Activated naive CD4-positive, alpha-beta T cell treated with anti-CD3 and anti-CD28 coated beads, Interleukin-2, amount 10 ng/mL, durations not matched to agents 7 days and 5 days (primary cell): ENCODE measurements at regions not wholly inside any gene's neighbourhood (a gene's known extent, or its start where the extent isn't known, plus 50 kb on each side); places are given as distances from the start of the nearest gene placed in this dataset.

Experiments
- CTCF ChIA-PET: fragments of 350-600 bp; sonication (Branson Sonifier 250); formaldehyde crosslinking; loops from one replicate; lab custom pipeline; 2021; ENCODE audit warnings: antibody characterized with exemption; lab: Charles Lee
- DNase-seq: peaks from one replicate; pipeline ENCODE4 v3.0.0-alpha.2; 2020
- H3K27ac Mint-ChIP-seq: one replicate; pipeline ENCODE4 v1.8.0; 2021; ENCODE audit warnings: mild to moderate bottlenecking, moderate library complexity, mixed read lengths
- H3K27me3 Mint-ChIP-seq: one replicate; pipeline ENCODE4 v1.8.0; 2021; ENCODE audit warnings: mild to moderate bottlenecking, mixed read lengths
- H3K36me3 Mint-ChIP-seq: one replicate; pipeline ENCODE4 v1.8.0; 2021; ENCODE audit warnings: mixed read lengths
- H3K4me1 Mint-ChIP-seq: one replicate; pipeline ENCODE4 v1.8.0; 2021; ENCODE audit warnings: mixed read lengths
- H3K4me3 Mint-ChIP-seq: one replicate; pipeline ENCODE4 v1.8.0; 2021; ENCODE audit warnings: mild to moderate bottlenecking, moderate library complexity, mixed read lengths
- H3K9me3 Mint-ChIP-seq: one replicate; pipeline ENCODE4 v1.8.0; 2021; ENCODE audit warnings: mixed read lengths

GRCh38 chr4:27568236-27568951 is 707.8 kb downstream of the STIM2 start:
- Mint-ChIP-seq H3K27ac (no peak overlapping the region), H3K27me3 (no peaks in the 10 kb centered on the region), H3K36me3 (no peaks in the 10 kb centered on the region), H3K4me1 (no peaks in the 10 kb centered on the region), H3K9me3 (peaks cover 4% of the 10 kb centered on the region), H3K4me3 (no peak overlapping the region)
- CTCF ChIA-PET = no interaction called here
- DNase-seq = no peak

- H3K27ac Mint-ChIP-seq = no peak overlapping the region
- no peak overlapping the region for H3K4me3 Mint-ChIP-seq
- peaks cover 4% of the 10 kb centered on the region for H3K9me3 Mint-ChIP-seq
- H3K4me1 Mint-ChIP-seq = no peaks in the 10 kb centered on the region
- CTCF ChIA-PET = no interaction called here
- H3K36me3 Mint-ChIP-seq = no peaks in the 10 kb centered on the region
- no peak for DNase-seq
- H3K27me3 Mint-ChIP-seq = no peaks in the 10 kb centered on the region
These were observed 708.3 kb downstream of the STIM2 start for GRCh38 chr4:27568952-27569319.

GRCh38 chr4:27574743-27575142 is 714.1 kb downstream of the STIM2 start:
- CTCF ChIA-PET = no interaction called here
- Mint-ChIP-seq H3K27me3 (no peaks in the 10 kb centered on the region), H3K9me3 (peaks cover 14% of the 10 kb centered on the region), H3K36me3 (no peaks in the 10 kb centered on the region), H3K4me3 (no peak overlapping the region), H3K4me1 (no peaks in the 10 kb centered on the region), H3K27ac (no peak overlapping the region)
- no peak for DNase-seq

- H3K36me3 Mint-ChIP-seq = no peaks in the 10 kb centered on the region
- H3K27me3 Mint-ChIP-seq = no peaks in the 10 kb centered on the region
- DNase-seq = no peak
- peaks cover 11% of the 10 kb centered on the region for H3K9me3 Mint-ChIP-seq
- H3K4me1 Mint-ChIP-seq = no peaks in the 10 kb centered on the region
- no peak overlapping the region for H3K27ac Mint-ChIP-seq
- H3K4me3 Mint-ChIP-seq = no peak overlapping the region
- CTCF ChIA-PET = no interaction called here
These were observed 717.3 kb downstream of the STIM2 start for GRCh38 chr4:27577951-27578350.

GRCh38 chr4:27592738-27593137 is 732.1 kb downstream of the STIM2 start:
- Mint-ChIP-seq H3K4me3 (no peak overlapping the region), H3K27me3 (no peaks in the 10 kb centered on the region), H3K36me3 (no peaks in the 10 kb centered on the region), H3K4me1 (no peaks in the 10 kb centered on the region), H3K27ac (no peak overlapping the region), H3K9me3 (no peaks in the 10 kb centered on the region)
- DNase-seq = no peak
- CTCF ChIA-PET = no interaction called here

GRCh38 chr4:27594922-27595321 is 734.3 kb downstream of the STIM2 start:
- Mint-ChIP-seq H3K27ac (no peak overlapping the region), H3K36me3 (no peaks in the 10 kb centered on the region)

GRCh38 chr4:27595571-27596360 is 735.1 kb downstream of the STIM2 start:
- no peak for DNase-seq
- Mint-ChIP-seq H3K9me3 (no peaks in the 10 kb centered on the region), H3K27me3 (no peaks in the 10 kb centered on the region), H3K27ac (no peak overlapping the region), H3K4me3 (no peak overlapping the region), H3K4me1 (no peaks in the 10 kb centered on the region), H3K36me3 (no peaks in the 10 kb centered on the region)
- CTCF ChIA-PET = no interaction called here

More at GRCh38 chr4:27594922-27595321, 734.3 kb downstream of the STIM2 start:
- Mint-ChIP-seq H3K4me3 (no peak overlapping the region), H3K9me3 (no peaks in the 10 kb centered on the region), H3K4me1 (no peaks in the 10 kb centered on the region), H3K27me3 (no peaks in the 10 kb centered on the region)
- CTCF ChIA-PET = no interaction called here
- no peak for DNase-seq

- no peak overlapping the region for H3K4me3 Mint-ChIP-seq
- H3K27me3 Mint-ChIP-seq = no peaks in the 10 kb centered on the region
- H3K27ac Mint-ChIP-seq = no peak overlapping the region
- CTCF ChIA-PET = no interaction called here
- H3K4me1 Mint-ChIP-seq = no peaks in the 10 kb centered on the region
- no peaks in the 10 kb centered on the region for H3K9me3 Mint-ChIP-seq
- no peaks in the 10 kb centered on the region for H3K36me3 Mint-ChIP-seq
- DNase-seq = no peak
These were observed 741.5 kb downstream of the STIM2 start for GRCh38 chr4:27602172-27602571.

GRCh38 chr4:27604692-27605091 is 744.1 kb downstream of the STIM2 start:
- Mint-ChIP-seq H3K4me1 (no peaks in the 10 kb centered on the region), H3K27me3 (no peaks in the 10 kb centered on the region), H3K27ac (no peak overlapping the region), H3K4me3 (no peak overlapping the region), H3K36me3 (no peaks in the 10 kb centered on the region), H3K9me3 (no peaks in the 10 kb centered on the region)
- no peak for DNase-seq
- CTCF ChIA-PET = no interaction called here

- H3K27me3 Mint-ChIP-seq = no peaks in the 10 kb centered on the region
- no peak overlapping the region for H3K27ac Mint-ChIP-seq
- no peaks in the 10 kb centered on the region for H3K4me1 Mint-ChIP-seq
- no peak for DNase-seq
- peaks cover 1% of the 10 kb centered on the region for H3K9me3 Mint-ChIP-seq
- no peak overlapping the region for H3K4me3 Mint-ChIP-seq
- H3K36me3 Mint-ChIP-seq = no peaks in the 10 kb centered on the region
- CTCF ChIA-PET = interaction anchor here (1.2 kb wide), 1 partner anchor 119 kb away, joined by 3 read pairs; no protein-coding TSS in a partner anchor
These were observed 755.5 kb downstream of the STIM2 start for GRCh38 chr4:27616166-27616565.

- CTCF ChIA-PET = no interaction called here
- no peak overlapping the region for H3K27ac Mint-ChIP-seq
- no peaks in the 10 kb centered on the region for H3K36me3 Mint-ChIP-seq
- H3K9me3 Mint-ChIP-seq = peaks cover 2% of the 10 kb centered on the region
- no peak for DNase-seq
- no peaks in the 10 kb centered on the region for H3K4me1 Mint-ChIP-seq
- no peaks in the 10 kb centered on the region for H3K27me3 Mint-ChIP-seq
- no peak overlapping the region for H3K4me3 Mint-ChIP-seq
These were observed 758.8 kb downstream of the STIM2 start for GRCh38 chr4:27619435-27619834.

GRCh38 chr4:27620886-27621285 is 760.2 kb downstream of the STIM2 start:
- no peak for DNase-seq
- Mint-ChIP-seq H3K27ac (no peak overlapping the region), H3K9me3 (peaks cover 2% of the 10 kb centered on the region), H3K27me3 (no peaks in the 10 kb centered on the region), H3K4me1 (no peaks in the 10 kb centered on the region), H3K4me3 (no peak overlapping the region), H3K36me3 (no peaks in the 10 kb centered on the region)
- CTCF ChIA-PET = no interaction called here

- no peaks in the 10 kb centered on the region for H3K4me1 Mint-ChIP-seq
- no peaks in the 10 kb centered on the region for H3K27me3 Mint-ChIP-seq
- peaks cover 2% of the 10 kb centered on the region for H3K9me3 Mint-ChIP-seq
- DNase-seq = no peak
- no peaks in the 10 kb centered on the region for H3K36me3 Mint-ChIP-seq
- CTCF ChIA-PET = no interaction called here
- no peak overlapping the region for H3K27ac Mint-ChIP-seq
- H3K4me3 Mint-ChIP-seq = no peak overlapping the region
These were observed 764.1 kb downstream of the STIM2 start for GRCh38 chr4:27624749-27625148.

- H3K36me3 Mint-ChIP-seq = no peaks in the 10 kb centered on the region
- H3K4me3 Mint-ChIP-seq = no peak overlapping the region
- CTCF ChIA-PET = no interaction called here
- H3K27ac Mint-ChIP-seq = no peak overlapping the region
- DNase-seq = no peak
- H3K4me1 Mint-ChIP-seq = no peaks in the 10 kb centered on the region
- H3K9me3 Mint-ChIP-seq = peaks cover 2% of the 10 kb centered on the region
- no peaks in the 10 kb centered on the region for H3K27me3 Mint-ChIP-seq
These were observed 768.0 kb downstream of the STIM2 start for GRCh38 chr4:27628609-27629008.
